ENCODE measurements at regions not wholly inside any gene's neighbourhood (a gene's known extent, or its start where the extent isn't known, plus 50 kb on each side); places are given as distances from the start of the nearest gene placed in this dataset.

GRCh38 chr13:68173111-68173510 lies 943.0 kb upstream of the PCDH9 start:
- no peak for TF ChIP-seq CREB5 (CRISPR knock-in tag; IDR thresholded peaks at IDR 0.05; ENCODE audit: low read depth)
- TF ChIP-seq ZNF8 (CRISPR knock-in tag; IDR thresholded peaks at IDR 0.05) = no peak
- TF ChIP-seq PATZ1 (CRISPR knock-in tag; IDR thresholded peaks at IDR 0.05; ENCODE audit: borderline replicate concordance) = no peak
- TF ChIP-seq GLIS3 (CRISPR knock-in tag; IDR thresholded peaks at IDR 0.05) = no peak
- no peak for TF ChIP-seq CSDC2 (CRISPR knock-in tag; IDR thresholded peaks at IDR 0.05)
- TF ChIP-seq BACH2 (CRISPR knock-in tag; IDR thresholded peaks at IDR 0.05; ENCODE audit: borderline replicate concordance) = no peak
- TF ChIP-seq ISL1 (CRISPR knock-in tag; IDR thresholded peaks at IDR 0.05) = no peak
- no peak for TF ChIP-seq TCF4 (CRISPR knock-in tag; IDR thresholded peaks at IDR 0.05; ENCODE audit: borderline replicate concordance)
- no peak for TF ChIP-seq PPARA (CRISPR knock-in tag; IDR thresholded peaks at IDR 0.05; ENCODE audit: borderline replicate concordance)
